ENCODE measurements at regions not wholly inside any gene's neighbourhood (a gene's known extent, or its start where the extent isn't known, plus 50 kb on each side); places are given as distances from the start of the nearest gene placed in this dataset.

GRCh38 chr21:43304621-43305335 lies 122.2 kb downstream of the SIK1 start:
- H3K79me2 ChIP-seq (ENCODE audit: insufficient read depth, low read length), result no peaks in the 10 kb centered on the region
- ChIA-PET RAD21 (ENCODE audit: low non-redundant PET in 1 of 2, low total read pairs in 2 of 2, uncharacterized antibody in 2 of 2, unreplicated experiment in 2 of 2) (no interaction called here), CTCF (no interaction called here), POLR2A (no interaction called here)
- no peak for ATAC-seq
- H3K36me3 ChIP-seq (ENCODE audit: control insufficient read depth in 1 of 2, insufficient read depth in 2 of 2, low read length in 2 of 2), result no peaks in the 10 kb centered on the region
- H3K9me3 ChIP-seq (ENCODE audit: control insufficient read depth in 1 of 2, insufficient read depth in 1 of 2, low read depth in 1 of 2, low read length in 2 of 2), result no peaks in the 10 kb centered on the region
- H3K27me3 ChIP-seq (ENCODE audit: insufficient read depth, low read length), result no peaks in the 10 kb centered on the region
- H3K9ac ChIP-seq (ENCODE audit: low read length), result no peak overlapping the region
- no peak overlapping the region for H3K27ac ChIP-seq (ENCODE audit: low read depth, low read length)
- H2AFZ ChIP-seq (ENCODE audit: low read depth, low read length, poor library complexity, severe bottlenecking), result no peak overlapping the region
- H3K9me2 ChIP-seq (ENCODE audit: insufficient read depth), result no peaks in the 10 kb centered on the region
- intact Hi-C loops (cut with micrococcal nuclease), result no loop called here
- peaks cover 0 to 10% of the 10 kb centered on the region in 2 experiments; a peak in 2 of 4 replicates for H3K4me1 ChIP-seq (ENCODE audit: control insufficient read depth in 1 of 2, insufficient read depth in 2 of 2, low read length in 2 of 2)
- TF ChIP-seq EGR1 (IDR thresholded peaks at IDR 0.05; ENCODE audit: low read depth) (no peak), YY1 (IDR thresholded peaks at IDR 0.05; ENCODE audit: extremely low read depth, insufficient replicate concordance, low read depth, low read length) (no peak), SRF (IDR thresholded peaks at IDR 0.05; ENCODE audit: low read depth) (no peak), ZNF274 (IDR thresholded peaks at IDR 0.05; ENCODE audit: low read depth, low read length) (no peak), EZH2phosphoT487 (IDR thresholded peaks at IDR 0.05; ENCODE audit: borderline replicate concordance) (no peak), JUND (IDR thresholded peaks at IDR 0.05) (no peak), SP1 (IDR thresholded peaks at IDR 0.05; ENCODE audit: low read depth) (no peak), TCF7L2 (IDR thresholded peaks at IDR 0.05; ENCODE audit: borderline replicate concordance, extremely low read depth, insufficient read depth, insufficient read length) (no peak), CEBPB (IDR thresholded peaks at IDR 0.05; ENCODE audit: low read depth) (no peak), SIN3A (IDR thresholded peaks at IDR 0.05; ENCODE audit: low read depth) (no peak), ZFX (IDR thresholded peaks at IDR 0.05) (no peak), RAD21 (IDR thresholded peaks at IDR 0.05; ENCODE audit: low read depth) (no peak), EZH2 (IDR thresholded peaks at IDR 0.05) (no peak), POLR2A (IDR thresholded peaks at IDR 0.05; ENCODE audit: borderline replicate concordance, extremely low read depth, insufficient read depth, insufficient read length) (no peak), POLR2AphosphoS5 (IDR thresholded peaks at IDR 0.05; ENCODE audit: low read depth, low read length) (no peak), MAX (IDR thresholded peaks at IDR 0.05) (no peak), FOSL1 (IDR thresholded peaks at IDR 0.05; ENCODE audit: low read depth) (no peak)
- TF ChIP-seq, protein P1, sequence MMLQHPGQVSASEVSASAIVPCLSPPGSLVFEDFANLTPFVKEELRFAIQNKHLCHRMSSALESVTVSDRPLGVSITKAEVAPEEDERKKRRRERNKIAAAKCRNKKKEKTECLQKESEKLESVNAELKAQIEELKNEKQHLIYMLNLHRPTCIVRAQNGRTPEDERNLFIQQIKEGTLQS (IDR thresholded peaks at IDR 0.05), result no peak
- TF ChIP-seq, protein P2, sequence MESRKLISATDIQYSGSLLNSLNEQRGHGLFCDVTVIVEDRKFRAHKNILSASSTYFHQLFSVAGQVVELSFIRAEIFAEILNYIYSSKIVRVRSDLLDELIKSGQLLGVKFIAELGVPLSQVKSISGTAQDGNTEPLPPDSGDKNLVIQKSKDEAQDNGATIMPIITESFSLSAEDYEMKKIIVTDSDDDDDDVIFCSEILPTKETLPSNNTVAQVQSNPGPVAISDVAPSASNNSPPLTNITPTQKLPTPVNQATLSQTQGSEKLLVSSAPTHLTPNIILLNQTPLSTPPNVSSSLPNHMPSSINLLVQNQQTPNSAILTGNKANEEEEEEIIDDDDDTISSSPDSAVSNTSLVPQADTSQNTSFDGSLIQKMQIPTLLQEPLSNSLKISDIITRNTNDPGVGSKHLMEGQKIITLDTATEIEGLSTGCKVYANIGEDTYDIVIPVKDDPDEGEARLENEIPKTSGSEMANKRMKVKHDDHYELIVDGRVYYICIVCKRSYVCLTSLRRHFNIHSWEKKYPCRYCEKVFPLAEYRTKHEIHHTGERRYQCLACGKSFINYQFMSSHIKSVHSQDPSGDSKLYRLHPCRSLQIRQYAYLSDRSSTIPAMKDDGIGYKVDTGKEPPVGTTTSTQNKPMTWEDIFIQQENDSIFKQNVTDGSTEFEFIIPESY (IDR thresholded peaks at IDR 0.05; ENCODE audit: extremely low read depth, insufficient replicate concordance, low read length), result no peak
- TF ChIP-seq, protein P3, sequence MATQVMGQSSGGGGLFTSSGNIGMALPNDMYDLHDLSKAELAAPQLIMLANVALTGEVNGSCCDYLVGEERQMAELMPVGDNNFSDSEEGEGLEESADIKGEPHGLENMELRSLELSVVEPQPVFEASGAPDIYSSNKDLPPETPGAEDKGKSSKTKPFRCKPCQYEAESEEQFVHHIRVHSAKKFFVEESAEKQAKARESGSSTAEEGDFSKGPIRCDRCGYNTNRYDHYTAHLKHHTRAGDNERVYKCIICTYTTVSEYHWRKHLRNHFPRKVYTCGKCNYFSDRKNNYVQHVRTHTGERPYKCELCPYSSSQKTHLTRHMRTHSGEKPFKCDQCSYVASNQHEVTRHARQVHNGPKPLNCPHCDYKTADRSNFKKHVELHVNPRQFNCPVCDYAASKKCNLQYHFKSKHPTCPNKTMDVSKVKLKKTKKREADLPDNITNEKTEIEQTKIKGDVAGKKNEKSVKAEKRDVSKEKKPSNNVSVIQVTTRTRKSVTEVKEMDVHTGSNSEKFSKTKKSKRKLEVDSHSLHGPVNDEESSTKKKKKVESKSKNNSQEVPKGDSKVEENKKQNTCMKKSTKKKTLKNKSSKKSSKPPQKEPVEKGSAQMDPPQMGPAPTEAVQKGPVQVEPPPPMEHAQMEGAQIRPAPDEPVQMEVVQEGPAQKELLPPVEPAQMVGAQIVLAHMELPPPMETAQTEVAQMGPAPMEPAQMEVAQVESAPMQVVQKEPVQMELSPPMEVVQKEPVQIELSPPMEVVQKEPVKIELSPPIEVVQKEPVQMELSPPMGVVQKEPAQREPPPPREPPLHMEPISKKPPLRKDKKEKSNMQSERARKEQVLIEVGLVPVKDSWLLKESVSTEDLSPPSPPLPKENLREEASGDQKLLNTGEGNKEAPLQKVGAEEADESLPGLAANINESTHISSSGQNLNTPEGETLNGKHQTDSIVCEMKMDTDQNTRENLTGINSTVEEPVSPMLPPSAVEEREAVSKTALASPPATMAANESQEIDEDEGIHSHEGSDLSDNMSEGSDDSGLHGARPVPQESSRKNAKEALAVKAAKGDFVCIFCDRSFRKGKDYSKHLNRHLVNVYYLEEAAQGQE (IDR thresholded peaks at IDR 0.05; ENCODE audit: low read depth), result no peak
- H4K20me1 ChIP-seq (ENCODE audit: insufficient read depth), result no peaks in the 10 kb centered on the region
- no peak overlapping the region for H3K4me3 ChIP-seq (replicated peaks in 1 of 2; ENCODE audit: low read depth in 1 of 2, low read length in 2 of 2)
- BruUV-seq (replicated peaks), result no TSS peak
- H3K4me2 ChIP-seq (ENCODE audit: low read length), result no peak overlapping the region
- DNase-seq (ENCODE audit: low read depth, low spot score), result no peak

All from HCT116 (cell line).